Ovary (tissue), 3 donors: ENCODE measurements at regions not wholly inside any gene's neighbourhood (a gene's known extent, or its start where the extent isn't known, plus 50 kb on each side); places are given as distances from the start of the nearest gene placed in this dataset.

Experiments used
- CTCF ChIP-seq, 3 donors: fragments of 450-650 bp in 2 of 3; fragments of 200-600 bp in 1 of 3; IDR thresholded peaks; one replicate each; pipeline versions ENCODE4 v1.5.1 to v1.8.0; 2016 to 2022; ENCODE audit warnings: antibody characterized with exemption in 3 of 3, mild to moderate bottlenecking in 1 of 3
- EP300 ChIP-seq: sonication (generic); formaldehyde crosslinking; IDR thresholded peaks from one replicate; pipeline ENCODE4 v1.6.1; 2017; ENCODE audit warnings: antibody characterized with exemption
- POLR2A ChIP-seq: fragments of 450-650 bp; IDR thresholded peaks from one replicate; pipeline ENCODE4 v1.6.1; 2017; ENCODE audit warnings: antibody characterized with exemption, mild to moderate bottlenecking, moderate library complexity
- donor health status: DM: no; HTN: no; CAD: no.

GRCh38 chr7:125847055-125847454, 917.4 kb upstream of the POT1 start:
- no peak for TF ChIP-seq CTCF (IDR thresholded peaks at IDR 0.05)
- no peak for TF ChIP-seq POLR2A
- TF ChIP-seq EP300, result no peak
